Right atrium auricular region (tissue), 2 donors: ENCODE measurements at regions not wholly inside any gene's neighbourhood (a gene's known extent, or its start where the extent isn't known, plus 50 kb on each side); places are given as distances from the start of the nearest gene placed in this dataset.

Experiments
- DNase-seq: peaks from one replicate; pipeline ENCODE4 v3.0.0-alpha.2; 2019; ENCODE audit warnings: low spot score
- H3K27ac ChIP-seq, 2 donors: fragments of 200-600 bp; sonication (generic); 1 replicate in 1 of 2; 2 replicates in 1 of 2; pipeline ENCODE4 v1.5.1; 2016 to 2019
- H3K27me3 ChIP-seq, 2 donors: fragments of 200-600 bp; sonication (generic); one replicate each; pipeline versions ENCODE4 v1.5.1 to v1.6.0; 2017 to 2019
- H3K36me3 ChIP-seq: fragments of 200-600 bp; sonication (generic); one replicate; pipeline ENCODE4 v1.5.1; 2016
- H3K4me1 ChIP-seq, 2 donors: fragments of 200-600 bp; sonication (generic); one replicate each; pipeline versions ENCODE4 v1.5.1 to v1.6.0; 2017 to 2019
- H3K4me3 ChIP-seq, 2 donors: fragments of 200-600 bp; sonication (generic); 1 replicate in 1 of 2; 2 replicates in 1 of 2; pipeline ENCODE4 v1.5.1; 2017 to 2019; ENCODE audit warnings: mild to moderate bottlenecking in 1 of 2, moderate library complexity in 1 of 2
- H3K9me3 ChIP-seq, 2 donors: fragments of 200-600 bp; sonication (generic); one replicate each; pipeline ENCODE4 v1.5.1; 2019
- CTCF ChIP-seq, 2 donors: fragments of 200-600 bp; sonication (generic); IDR thresholded peaks; one replicate each; pipeline ENCODE4 v1.5.1; 2019; ENCODE audit warnings: antibody characterized with exemption in 2 of 2

- no peak overlapping the region for H3K4me3 ChIP-seq
- no peaks in the 10 kb centered on the region for H3K27me3 ChIP-seq
- H3K9me3 ChIP-seq = no peaks in the 10 kb centered on the region
- no peak for DNase-seq
- H3K4me1 ChIP-seq = no peaks in the 10 kb centered on the region
- H3K36me3 ChIP-seq = no peaks in the 10 kb centered on the region
- H3K27ac ChIP-seq = no peak overlapping the region
- no peak for TF ChIP-seq CTCF (IDR thresholded peaks at IDR 0.05)
Measured at GRCh38 chr10:22795546-22795945, 81.2 kb upstream of the PIP4K2A start.

- Histone ChIP-seq H3K4me3 (no peak overlapping the region), H3K9me3 (peaks cover 0 to 5% of the 10 kb centered on the region in 2 donors), H3K27me3 (no peaks in the 10 kb centered on the region), H3K4me1 (no peaks in the 10 kb centered on the region), H3K36me3 (no peaks in the 10 kb centered on the region), H3K27ac (no peak overlapping the region)
- no peak for DNase-seq
- TF ChIP-seq CTCF (IDR thresholded peaks at IDR 0.05) = no peak
Measured at GRCh38 chr10:22792161-22792560, 77.8 kb upstream of the PIP4K2A start.

- Histone ChIP-seq H3K4me1 (no peaks in the 10 kb centered on the region), H3K4me3 (no peak overlapping the region), H3K36me3 (no peaks in the 10 kb centered on the region), H3K27ac (no peak overlapping the region), H3K27me3 (no peaks in the 10 kb centered on the region), H3K9me3 (peaks cover 0 to 5% of the 10 kb centered on the region in 2 donors)
- DNase-seq = no peak
- no peak for TF ChIP-seq CTCF (IDR thresholded peaks at IDR 0.05)
Measured at GRCh38 chr10:22791665-22792064, 77.3 kb upstream of the PIP4K2A start.

DNA sequence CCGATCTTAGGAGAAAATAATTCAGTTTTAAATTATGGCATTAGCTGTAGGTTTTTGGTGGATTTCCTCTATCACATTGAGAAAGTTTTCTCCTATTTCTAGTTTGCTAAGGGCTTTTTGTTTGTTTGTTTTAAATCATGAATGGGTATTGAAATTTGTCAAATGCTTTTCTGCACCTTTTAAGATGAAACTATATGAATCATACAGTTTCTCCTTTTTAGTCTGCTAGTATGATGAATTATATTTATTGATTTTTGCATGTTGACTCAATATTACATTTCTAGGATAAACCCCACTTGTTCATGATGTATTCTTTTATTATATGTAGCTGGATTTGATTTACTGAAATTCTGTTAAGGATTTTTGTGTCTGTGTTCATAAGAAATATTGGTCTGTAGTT is 70.3 kb upstream of the PIP4K2A start:
- no peak overlapping the region for H3K4me3 ChIP-seq
- H3K9me3 ChIP-seq = no peaks in the 10 kb centered on the region
- H3K36me3 ChIP-seq = no peaks in the 10 kb centered on the region
- peaks cover 0 to 7% of the 10 kb centered on the region in 2 donors for H3K4me1 ChIP-seq
- H3K27ac ChIP-seq = no peak overlapping the region
- no peaks in the 10 kb centered on the region for H3K27me3 ChIP-seq
- DNase-seq = no peak
- TF ChIP-seq CTCF (IDR thresholded peaks at IDR 0.05) = no peak

- no peak for DNase-seq
- H3K4me1 ChIP-seq = peaks cover 0 to 7% of the 10 kb centered on the region in 2 donors
- no peak for TF ChIP-seq CTCF (IDR thresholded peaks at IDR 0.05)
- H3K36me3 ChIP-seq = no peaks in the 10 kb centered on the region
- no peaks in the 10 kb centered on the region for H3K9me3 ChIP-seq
- H3K27ac ChIP-seq = no peak overlapping the region
- H3K27me3 ChIP-seq = no peaks in the 10 kb centered on the region
- H3K4me3 ChIP-seq = no peak overlapping the region
Measured at GRCh38 chr10:22783807-22784206, 69.4 kb upstream of the PIP4K2A start.

DNA sequence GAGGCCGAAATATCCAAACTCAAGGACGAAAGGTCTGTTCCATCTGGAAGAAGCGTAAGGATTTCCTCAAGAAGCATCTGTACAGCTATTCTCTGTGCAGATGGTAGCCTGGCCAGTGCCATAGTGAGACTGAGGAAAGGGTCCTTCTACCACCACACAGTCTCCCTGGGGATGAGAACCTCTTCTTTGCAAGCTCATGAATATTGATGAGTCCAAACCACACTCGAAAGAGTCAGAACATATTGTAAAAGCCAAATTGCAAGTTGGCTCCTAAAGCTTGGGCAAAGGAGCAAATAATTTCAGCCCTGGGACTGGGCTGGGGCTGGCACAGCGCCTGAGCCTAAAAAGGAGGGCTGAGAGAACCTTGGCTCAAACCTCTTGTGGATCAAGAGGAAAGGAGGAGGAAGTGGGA is 66.1 kb upstream of the PIP4K2A start:
- no peak overlapping the region for H3K4me3 ChIP-seq
- no peak for TF ChIP-seq CTCF (IDR thresholded peaks at IDR 0.05)
- H3K27me3 ChIP-seq = no peaks in the 10 kb centered on the region
- H3K9me3 ChIP-seq = no peaks in the 10 kb centered on the region
- DNase-seq = no peak
- H3K4me1 ChIP-seq = peaks cover 0 to 7% of the 10 kb centered on the region in 2 donors
- no peaks in the 10 kb centered on the region for H3K36me3 ChIP-seq
- no peak overlapping the region for H3K27ac ChIP-seq
